ENCODE measurements at regions not wholly inside any gene's neighbourhood (a gene's known extent, or its start where the extent isn't known, plus 50 kb on each side); places are given as distances from the start of the nearest gene placed in this dataset.

DNA sequence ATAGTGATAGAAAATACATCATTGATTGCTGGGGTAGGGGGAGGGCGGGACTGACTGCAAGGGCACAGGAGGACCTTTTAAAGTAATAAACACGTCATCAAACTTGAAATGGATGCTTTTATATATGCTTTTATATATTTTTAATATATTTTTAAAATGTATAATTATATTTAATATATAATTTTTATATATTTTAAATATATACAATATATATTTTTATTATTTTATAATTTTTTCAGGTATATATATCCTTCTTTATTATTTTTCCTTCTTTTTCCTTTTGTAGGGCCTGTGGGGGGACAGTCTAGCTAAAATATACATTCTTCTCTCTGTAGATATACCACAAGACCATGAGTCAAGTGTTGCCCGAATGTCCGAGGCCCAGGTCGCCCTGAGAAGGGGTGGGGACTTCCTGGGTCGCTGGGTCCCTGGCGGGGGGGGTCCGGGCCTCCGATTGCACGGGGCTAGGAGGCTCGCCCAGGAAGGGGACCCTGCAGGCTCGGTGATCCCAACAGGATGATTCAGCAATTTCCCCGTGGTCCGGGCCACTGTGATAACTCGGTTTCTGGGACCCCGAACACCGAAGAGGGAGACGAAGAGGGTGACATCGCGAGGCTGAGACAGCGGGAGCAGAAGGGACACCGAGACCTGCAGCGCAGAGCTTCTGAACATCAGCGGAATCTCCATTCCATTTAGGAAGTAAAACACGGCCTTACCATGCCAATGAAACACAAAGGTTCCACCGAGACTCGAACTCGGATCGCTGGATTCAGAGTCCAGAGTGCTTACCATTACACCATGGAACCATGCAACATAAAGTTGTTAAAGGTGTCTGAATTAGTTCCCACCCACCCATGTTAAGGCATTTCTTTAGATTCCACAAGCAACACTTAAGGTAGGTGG lies 112.5 kb upstream of the NBPF11 start:
- no peak for TF ChIP-seq CTCF (IDR thresholded peaks at IDR 0.05 in 2 of 3, conservative IDR thresholded peaks at IDR 0.05 in 1 of 3; ENCODE audit: control insufficient read depth in 2 of 3, extremely low read depth in 1 of 3, insufficient read depth in 1 of 3, low read depth in 3 of 3, low read length in 3 of 3)
- TF ChIP-seq CBX5 (IDR thresholded peaks at IDR 0.05; ENCODE audit: low read depth) = no peak
- TF ChIP-seq, protein P1, sequence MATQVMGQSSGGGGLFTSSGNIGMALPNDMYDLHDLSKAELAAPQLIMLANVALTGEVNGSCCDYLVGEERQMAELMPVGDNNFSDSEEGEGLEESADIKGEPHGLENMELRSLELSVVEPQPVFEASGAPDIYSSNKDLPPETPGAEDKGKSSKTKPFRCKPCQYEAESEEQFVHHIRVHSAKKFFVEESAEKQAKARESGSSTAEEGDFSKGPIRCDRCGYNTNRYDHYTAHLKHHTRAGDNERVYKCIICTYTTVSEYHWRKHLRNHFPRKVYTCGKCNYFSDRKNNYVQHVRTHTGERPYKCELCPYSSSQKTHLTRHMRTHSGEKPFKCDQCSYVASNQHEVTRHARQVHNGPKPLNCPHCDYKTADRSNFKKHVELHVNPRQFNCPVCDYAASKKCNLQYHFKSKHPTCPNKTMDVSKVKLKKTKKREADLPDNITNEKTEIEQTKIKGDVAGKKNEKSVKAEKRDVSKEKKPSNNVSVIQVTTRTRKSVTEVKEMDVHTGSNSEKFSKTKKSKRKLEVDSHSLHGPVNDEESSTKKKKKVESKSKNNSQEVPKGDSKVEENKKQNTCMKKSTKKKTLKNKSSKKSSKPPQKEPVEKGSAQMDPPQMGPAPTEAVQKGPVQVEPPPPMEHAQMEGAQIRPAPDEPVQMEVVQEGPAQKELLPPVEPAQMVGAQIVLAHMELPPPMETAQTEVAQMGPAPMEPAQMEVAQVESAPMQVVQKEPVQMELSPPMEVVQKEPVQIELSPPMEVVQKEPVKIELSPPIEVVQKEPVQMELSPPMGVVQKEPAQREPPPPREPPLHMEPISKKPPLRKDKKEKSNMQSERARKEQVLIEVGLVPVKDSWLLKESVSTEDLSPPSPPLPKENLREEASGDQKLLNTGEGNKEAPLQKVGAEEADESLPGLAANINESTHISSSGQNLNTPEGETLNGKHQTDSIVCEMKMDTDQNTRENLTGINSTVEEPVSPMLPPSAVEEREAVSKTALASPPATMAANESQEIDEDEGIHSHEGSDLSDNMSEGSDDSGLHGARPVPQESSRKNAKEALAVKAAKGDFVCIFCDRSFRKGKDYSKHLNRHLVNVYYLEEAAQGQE (IDR thresholded peaks at IDR 0.05; ENCODE audit: low read depth, low read length) = no peak
- TF ChIP-seq SREBF2 (IDR thresholded peaks at IDR 0.05; ENCODE audit: low read length) = no peak
- no peak for TF ChIP-seq TCF3 (IDR thresholded peaks at IDR 0.05; ENCODE audit: borderline replicate concordance, insufficient read depth, low read depth, low read length)
- TF ChIP-seq E2F4 (IDR thresholded peaks at IDR 0.05; ENCODE audit: low read depth, low read length) = no peak
- no peak for TF ChIP-seq MYB (IDR thresholded peaks at IDR 0.05; ENCODE audit: borderline replicate concordance, low read depth, low read length)
- TF ChIP-seq, protein P2, sequence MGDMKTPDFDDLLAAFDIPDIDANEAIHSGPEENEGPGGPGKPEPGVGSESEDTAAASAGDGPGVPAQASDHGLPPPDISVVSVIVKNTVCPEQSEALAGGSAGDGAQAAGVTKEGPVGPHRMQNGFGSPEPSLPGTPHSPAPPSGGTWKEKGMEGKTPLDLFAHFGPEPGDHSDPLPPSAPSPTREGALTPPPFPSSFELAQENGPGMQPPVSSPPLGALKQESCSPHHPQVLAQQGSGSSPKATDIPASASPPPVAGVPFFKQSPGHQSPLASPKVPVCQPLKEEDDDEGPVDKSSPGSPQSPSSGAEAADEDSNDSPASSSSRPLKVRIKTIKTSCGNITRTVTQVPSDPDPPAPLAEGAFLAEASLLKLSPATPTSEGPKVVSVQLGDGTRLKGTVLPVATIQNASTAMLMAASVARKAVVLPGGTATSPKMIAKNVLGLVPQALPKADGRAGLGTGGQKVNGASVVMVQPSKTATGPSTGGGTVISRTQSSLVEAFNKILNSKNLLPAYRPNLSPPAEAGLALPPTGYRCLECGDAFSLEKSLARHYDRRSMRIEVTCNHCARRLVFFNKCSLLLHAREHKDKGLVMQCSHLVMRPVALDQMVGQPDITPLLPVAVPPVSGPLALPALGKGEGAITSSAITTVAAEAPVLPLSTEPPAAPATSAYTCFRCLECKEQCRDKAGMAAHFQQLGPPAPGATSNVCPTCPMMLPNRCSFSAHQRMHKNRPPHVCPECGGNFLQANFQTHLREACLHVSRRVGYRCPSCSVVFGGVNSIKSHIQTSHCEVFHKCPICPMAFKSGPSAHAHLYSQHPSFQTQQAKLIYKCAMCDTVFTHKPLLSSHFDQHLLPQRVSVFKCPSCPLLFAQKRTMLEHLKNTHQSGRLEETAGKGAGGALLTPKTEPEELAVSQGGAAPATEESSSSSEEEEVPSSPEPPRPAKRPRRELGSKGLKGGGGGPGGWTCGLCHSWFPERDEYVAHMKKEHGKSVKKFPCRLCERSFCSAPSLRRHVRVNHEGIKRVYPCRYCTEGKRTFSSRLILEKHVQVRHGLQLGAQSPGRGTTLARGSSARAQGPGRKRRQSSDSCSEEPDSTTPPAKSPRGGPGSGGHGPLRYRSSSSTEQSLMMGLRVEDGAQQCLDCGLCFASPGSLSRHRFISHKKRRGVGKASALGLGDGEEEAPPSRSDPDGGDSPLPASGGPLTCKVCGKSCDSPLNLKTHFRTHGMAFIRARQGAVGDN (IDR thresholded peaks at IDR 0.05) = no peak
- no peak for TF ChIP-seq RFX5 (IDR thresholded peaks at IDR 0.05; ENCODE audit: low read depth, low read length)
- TF ChIP-seq EZH2 (IDR thresholded peaks at IDR 0.05; ENCODE audit: borderline replicate concordance, control insufficient read depth, low read depth, low read length) = no peak
- no peak for TF ChIP-seq POLR2A (IDR thresholded peaks at IDR 0.05; ENCODE audit: low read depth, low read length)
- TF ChIP-seq KDM1A (IDR thresholded peaks at IDR 0.05; ENCODE audit: borderline replicate concordance) = no peak
- TF ChIP-seq ZNF384 (IDR thresholded peaks at IDR 0.05; ENCODE audit: borderline replicate concordance, low read depth, low read length) = no peak
- no peak for TF ChIP-seq CHD2 (IDR thresholded peaks at IDR 0.05; ENCODE audit: borderline replicate concordance, low read depth, low read length)
